GM10266 (cell line): ENCODE measurements at regions not wholly inside any gene's neighbourhood (a gene's known extent, or its start where the extent isn't known, plus 50 kb on each side); places are given as distances from the start of the nearest gene placed in this dataset.
"Not testable (repeated sequence)": the region's sequence is repeated elsewhere in the genome, so short reads cannot be mapped to it uniquely, and the experiment has no call there.

Experiments used
- DNase-seq: peaks from one replicate; pipeline ENCODE4 v3.0.0; 2012; ENCODE audit errors: extremely low spot score
- CTCF ChIP-seq: IDR thresholded peaks from 2 replicates; pipeline ENCODE4 v1.5.1; 2012; ENCODE audit warnings: mild to moderate bottlenecking, low read depth; ENCODE audit not compliant: control insufficient read depth, insufficient read depth; ENCODE audit errors: missing control alignments

- DNase-seq: no peak
- TF ChIP-seq CTCF: no peak
These were observed 191.5 kb upstream of the LRIG3 start for GRCh38 chr12:59111851-59112250.

GRCh38 chr12:59108516-59108915 lies 188.2 kb upstream of the LRIG3 start:
- not testable (repeated sequence) for DNase-seq

- TF ChIP-seq CTCF: no peak
- no peak for DNase-seq
These were observed 180.3 kb upstream of the LRIG3 start for GRCh38 chr12:59100585-59100984.

GRCh38 chr12:59097876-59098275 lies 177.6 kb upstream of the LRIG3 start:
- no peak for DNase-seq
- TF ChIP-seq CTCF: no peak

- no peak for DNase-seq
- no peak for TF ChIP-seq CTCF
These were observed 175.9 kb upstream of the LRIG3 start for GRCh38 chr12:59096246-59096645.

- TF ChIP-seq CTCF: no peak
- no peak for DNase-seq
These were observed 172.9 kb upstream of the LRIG3 start for GRCh38 chr12:59093073-59093772.

- DNase-seq: no peak
- no peak for TF ChIP-seq CTCF
These were observed 168.4 kb upstream of the LRIG3 start for GRCh38 chr12:59088673-59089072.

GRCh38 chr12:59087691-59088090 lies 167.4 kb upstream of the LRIG3 start:
- DNase-seq: no peak
- TF ChIP-seq CTCF: no peak
